ENCODE measurements at regions not wholly inside any gene's neighbourhood (a gene's known extent, or its start where the extent isn't known, plus 50 kb on each side); places are given as distances from the start of the nearest gene placed in this dataset.

DNA sequence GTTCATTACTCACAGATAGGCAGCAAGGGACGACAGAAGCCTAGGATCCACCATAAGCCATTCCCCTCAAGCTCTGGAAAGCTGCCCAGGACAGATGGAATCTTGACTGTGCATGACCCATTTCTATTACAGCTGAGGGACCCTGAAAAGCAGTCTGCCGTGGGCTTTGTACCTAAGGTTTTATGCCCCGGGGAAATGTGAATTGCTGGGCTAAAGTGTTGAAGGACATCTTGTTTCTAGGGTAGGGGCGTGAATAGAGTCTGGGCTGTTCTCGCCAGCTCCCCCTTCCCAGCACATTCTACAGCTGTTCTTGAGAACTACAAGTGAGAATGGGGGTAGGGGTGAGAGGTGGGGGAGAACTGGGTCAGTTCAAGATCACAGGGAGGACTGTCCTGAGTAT, 53.6 kb upstream of the TMTC4 start:
- Histone ChIP-seq H3K4me1 (no peaks in the 10 kb centered on the region), H3K27me3 (no peaks in the 10 kb centered on the region), H3K27ac (no peak overlapping the region), H3K9me3 (peaks cover 0 to 13% (median 0%) of the 10 kb centered on the region in 4 donors), H3K36me3 (no peaks in the 10 kb centered on the region), H3K4me3 (no peak overlapping the region)
- DNase-seq (ENCODE audit: low spot score in 2 of 2), result no peak
- 81 to 83% methylated on average over 5 of the region's 5 CpGs for WGBS, 2 donors
- TF ChIP-seq POLR2A (IDR thresholded peaks at IDR 0.05), result no peak

DNA sequence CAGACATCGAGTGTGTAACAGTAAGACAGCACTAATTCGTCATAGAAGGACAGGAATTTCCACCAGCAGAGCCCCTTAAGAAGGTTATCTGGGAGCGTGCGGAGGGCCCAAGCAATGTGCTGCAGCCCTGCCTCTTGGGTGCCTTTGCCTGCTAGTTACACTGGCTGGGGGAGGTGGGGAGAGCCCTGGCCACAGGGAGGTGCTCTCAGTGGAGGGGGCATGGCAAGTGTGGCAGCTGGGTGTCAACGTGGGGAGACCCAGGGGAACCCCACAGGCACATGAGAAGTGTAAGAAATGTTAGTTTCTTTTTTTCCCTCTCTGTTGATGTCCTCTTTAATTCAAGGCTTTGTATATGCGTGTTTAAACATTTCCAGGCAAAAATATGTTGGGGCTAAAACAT, 50.9 kb upstream of the TMTC4 start:
- Histone ChIP-seq H3K36me3 (no peaks in the 10 kb centered on the region), H3K4me3 (no peak overlapping the region), H3K4me1 (no peaks in the 10 kb centered on the region), H3K9me3 (peaks cover 0 to 13% (median 0%) of the 10 kb centered on the region in 4 donors), H3K27me3 (no peaks in the 10 kb centered on the region), H3K27ac (no peak overlapping the region)
- TF ChIP-seq EP300 (IDR thresholded peaks at IDR 0.05) (no peak), POLR2A (IDR thresholded peaks at IDR 0.05) (no peak)
- TF ChIP-seq, protein P1, sequence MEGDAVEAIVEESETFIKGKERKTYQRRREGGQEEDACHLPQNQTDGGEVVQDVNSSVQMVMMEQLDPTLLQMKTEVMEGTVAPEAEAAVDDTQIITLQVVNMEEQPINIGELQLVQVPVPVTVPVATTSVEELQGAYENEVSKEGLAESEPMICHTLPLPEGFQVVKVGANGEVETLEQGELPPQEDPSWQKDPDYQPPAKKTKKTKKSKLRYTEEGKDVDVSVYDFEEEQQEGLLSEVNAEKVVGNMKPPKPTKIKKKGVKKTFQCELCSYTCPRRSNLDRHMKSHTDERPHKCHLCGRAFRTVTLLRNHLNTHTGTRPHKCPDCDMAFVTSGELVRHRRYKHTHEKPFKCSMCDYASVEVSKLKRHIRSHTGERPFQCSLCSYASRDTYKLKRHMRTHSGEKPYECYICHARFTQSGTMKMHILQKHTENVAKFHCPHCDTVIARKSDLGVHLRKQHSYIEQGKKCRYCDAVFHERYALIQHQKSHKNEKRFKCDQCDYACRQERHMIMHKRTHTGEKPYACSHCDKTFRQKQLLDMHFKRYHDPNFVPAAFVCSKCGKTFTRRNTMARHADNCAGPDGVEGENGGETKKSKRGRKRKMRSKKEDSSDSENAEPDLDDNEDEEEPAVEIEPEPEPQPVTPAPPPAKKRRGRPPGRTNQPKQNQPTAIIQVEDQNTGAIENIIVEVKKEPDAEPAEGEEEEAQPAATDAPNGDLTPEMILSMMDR (IDR thresholded peaks at IDR 0.05), result no peak
- 76 to 81% methylated on average over 6 of the region's 6 CpGs for WGBS, 2 donors
- DNase-seq (ENCODE audit: low spot score in 2 of 2), result no peak

DNA sequence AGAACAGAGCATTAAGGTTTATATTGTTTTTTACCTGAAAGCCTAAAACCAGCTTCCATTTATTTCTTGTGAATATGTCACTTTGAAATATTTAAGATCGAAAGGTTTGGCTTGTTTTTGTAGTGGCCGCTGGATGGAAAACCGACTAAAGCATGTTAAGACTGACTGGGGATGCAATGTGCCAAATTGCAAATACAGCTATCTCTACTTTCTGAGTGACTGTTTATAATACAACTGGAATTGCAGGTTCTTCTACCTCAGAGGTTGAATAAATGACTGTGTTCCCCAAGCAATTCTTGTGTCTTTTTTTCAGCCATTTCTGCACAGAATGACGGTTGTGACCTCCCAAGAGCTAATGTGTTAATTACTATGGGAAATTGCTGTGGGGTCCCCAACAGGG, 50.0 kb upstream of the TMTC4 start:
- TF ChIP-seq EP300 (IDR thresholded peaks at IDR 0.05) (no peak), POLR2A (IDR thresholded peaks at IDR 0.05) (no peak)
- TF ChIP-seq, protein P1 (IDR thresholded peaks at IDR 0.05), result no peak
- no peaks in the 10 kb centered on the region for H3K27me3 ChIP-seq
- DNase-seq (ENCODE audit: low spot score in 2 of 2), result no peak
- peaks cover 0 to 13% (median 0%) of the 10 kb centered on the region in 4 donors for H3K9me3 ChIP-seq
- no peaks in the 10 kb centered on the region for H3K4me1 ChIP-seq
- H3K36me3 ChIP-seq, result no peaks in the 10 kb centered on the region
- no peak overlapping the region for H3K27ac ChIP-seq
- 86 to 91% methylated on average over 4 of the region's 4 CpGs for WGBS, 2 donors
- H3K4me3 ChIP-seq, result no peak overlapping the region
